ENCODE measurements at regions not wholly inside any gene's neighbourhood (a gene's known extent, or its start where the extent isn't known, plus 50 kb on each side); places are given as distances from the start of the nearest gene placed in this dataset.
A peak's percentile ranks its signal among the peaks of the same experiment; 100 is the strongest.
"Not testable (repeated sequence)": the region's sequence is repeated elsewhere in the genome, so short reads cannot be mapped to it uniquely, and the experiment has no call there.

DNA sequence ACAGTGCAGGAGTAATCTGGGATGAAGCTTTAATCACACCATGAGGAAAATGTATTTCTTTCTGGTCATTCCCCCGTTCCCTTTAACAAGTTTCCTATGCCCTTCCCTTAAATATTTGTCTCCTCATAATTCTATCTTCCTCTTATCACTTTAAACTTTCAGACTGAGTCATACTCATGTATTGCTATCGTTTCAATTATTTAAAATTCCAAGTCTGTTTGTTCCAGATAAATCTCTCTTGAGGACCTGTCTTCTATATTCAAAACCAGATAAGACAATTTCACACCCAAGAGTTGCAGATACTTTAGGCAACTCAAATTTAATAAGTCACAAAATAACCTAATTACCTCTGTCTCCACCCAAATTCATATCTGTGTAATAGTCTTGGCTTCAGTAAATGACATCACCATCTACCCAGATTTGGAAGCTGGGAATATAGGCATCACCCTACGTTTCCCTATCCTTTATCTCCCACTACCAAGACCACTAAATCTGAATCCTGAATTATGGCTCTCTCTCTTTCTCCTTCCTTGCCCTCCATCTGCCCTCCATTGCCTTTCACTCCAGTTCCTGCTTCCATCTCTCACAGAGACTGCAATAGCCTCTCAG is 220.1 kb downstream of the PYDC2 start:
- no peaks in the 10 kb centered on the region for H3K4me1 ChIP-seq (ENCODE audit: insufficient read depth, insufficient read length)
- H3K4me3 ChIP-seq (ENCODE audit: insufficient read length, low read depth), result no peak overlapping the region
- peaks cover 3% of the 10 kb centered on the region; the same call in 1 of the 2 replicates for H3K9me3 ChIP-seq (ENCODE audit: insufficient read depth, low read length)
- no peaks in the 10 kb centered on the region for H3K27me3 ChIP-seq (ENCODE audit: insufficient read depth, insufficient read length)
- no peaks in the 10 kb centered on the region for H3K36me3 ChIP-seq (ENCODE audit: insufficient read depth, insufficient read length, low read length)
- no peak for DNase-seq (ENCODE audit: low read depth, low spot score)
- H3K9ac ChIP-seq (ENCODE audit: insufficient read length, low read depth), result no peak overlapping the region
- TF ChIP-seq YY1 (IDR thresholded peaks at IDR 0.05; ENCODE audit: insufficient read depth, insufficient read length) (no peak), SUZ12 (IDR thresholded peaks at IDR 0.05; ENCODE audit: extremely low read depth, insufficient read depth, insufficient read length) (no peak), ZNF274 (IDR thresholded peaks at IDR 0.05; ENCODE audit: low read depth, low read length) (no peak)

DNA sequence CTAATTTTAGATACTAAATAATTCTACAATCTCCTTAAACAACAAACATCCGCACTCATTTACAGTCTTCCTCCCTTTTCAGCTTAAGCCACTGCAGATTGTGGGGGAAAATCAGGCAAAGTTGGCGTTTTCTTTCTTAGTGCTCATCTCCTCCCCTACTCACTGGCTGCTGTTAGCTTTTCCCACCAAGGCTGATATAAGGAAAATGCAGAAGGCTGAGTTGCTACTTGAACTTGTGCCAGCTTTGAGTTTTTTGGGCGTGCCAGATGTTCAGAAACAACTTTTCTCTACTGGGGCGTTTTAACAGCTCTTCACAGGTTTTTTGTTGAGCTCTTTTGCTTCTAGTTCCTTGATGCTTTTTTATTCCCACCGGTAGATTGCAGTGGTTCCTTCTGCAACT is 222.0 kb downstream of the PYDC2 start:
- no peak overlapping the region for H3K9ac ChIP-seq (ENCODE audit: insufficient read length, low read depth)
- H3K4me3 ChIP-seq (ENCODE audit: insufficient read length, low read depth), result no peak overlapping the region
- peaks cover 15% of the 10 kb centered on the region for H3K9me3 ChIP-seq (ENCODE audit: insufficient read depth, low read length)
- TF ChIP-seq SUZ12 (IDR thresholded peaks at IDR 0.05; ENCODE audit: extremely low read depth, insufficient read depth, insufficient read length), result no peak
- TF ChIP-seq ZNF274 (IDR thresholded peaks at IDR 0.05; ENCODE audit: low read depth, low read length), result no peak
- no peak for TF ChIP-seq YY1 (IDR thresholded peaks at IDR 0.05; ENCODE audit: insufficient read depth, insufficient read length)
- no peaks in the 10 kb centered on the region for H3K4me1 ChIP-seq (ENCODE audit: insufficient read depth, insufficient read length)
- no peaks in the 10 kb centered on the region for H3K36me3 ChIP-seq (ENCODE audit: insufficient read depth, insufficient read length, low read length)
- DNase-seq (ENCODE audit: low read depth, low spot score), result no peak
- no peaks in the 10 kb centered on the region for H3K27me3 ChIP-seq (ENCODE audit: insufficient read depth, insufficient read length)

GRCh38 chr3:191686626-191687025 is 225.7 kb downstream of the PYDC2 start:
- H3K27me3 ChIP-seq (ENCODE audit: insufficient read depth, insufficient read length), result no peaks in the 10 kb centered on the region
- no peaks in the 10 kb centered on the region for H3K36me3 ChIP-seq (ENCODE audit: insufficient read depth, insufficient read length, low read length)
- peaks cover 29% of the 10 kb centered on the region for H3K9me3 ChIP-seq (ENCODE audit: insufficient read depth, low read length)
- no peak overlapping the region for H3K4me3 ChIP-seq (ENCODE audit: insufficient read length, low read depth)
- no peak for DNase-seq (ENCODE audit: low read depth, low spot score)
- H3K9ac ChIP-seq (ENCODE audit: insufficient read length, low read depth), result no peak overlapping the region
- H3K4me1 ChIP-seq (ENCODE audit: insufficient read depth, insufficient read length), result no peaks in the 10 kb centered on the region
- TF ChIP-seq ZNF274 (IDR thresholded peaks at IDR 0.05; ENCODE audit: low read depth, low read length) (no peak), YY1 (IDR thresholded peaks at IDR 0.05; ENCODE audit: insufficient read depth, insufficient read length) (no peak), SUZ12 (IDR thresholded peaks at IDR 0.05; ENCODE audit: extremely low read depth, insufficient read depth, insufficient read length) (no peak)

DNA sequence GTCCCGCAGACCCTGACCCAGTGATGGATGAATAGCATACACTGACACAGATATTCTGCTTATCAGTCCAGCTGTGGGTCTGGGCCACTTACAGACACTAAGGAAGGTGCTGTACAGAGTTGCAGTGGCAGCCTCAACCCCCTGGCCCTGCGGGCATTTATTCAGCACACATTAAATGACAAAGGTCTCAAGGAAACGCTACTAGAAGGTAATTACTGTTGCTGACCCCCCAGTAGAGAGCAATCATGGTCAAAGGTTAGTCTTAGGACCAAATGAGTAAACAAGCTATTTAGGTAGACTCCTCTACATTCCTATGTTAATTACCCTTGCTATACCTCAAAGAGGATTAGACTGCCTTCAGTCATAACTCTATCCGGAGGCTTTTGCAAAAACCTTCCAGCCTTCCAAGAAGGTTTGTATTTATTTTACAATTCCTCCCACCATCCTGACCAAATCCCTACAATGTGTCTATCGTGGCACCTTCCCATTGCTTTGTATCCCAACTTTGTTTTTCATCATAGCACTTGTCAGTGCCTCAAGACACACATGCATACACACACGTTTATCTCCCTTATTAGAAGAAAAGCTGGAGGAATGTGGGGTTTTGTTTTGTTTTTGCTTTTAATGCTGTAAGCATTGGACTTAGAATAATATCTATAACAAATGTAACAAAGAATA is 227.9 kb downstream of the PYDC2 start:
- Histone ChIP-seq H3K36me3 (ENCODE audit: insufficient read depth, insufficient read length, low read length) (no peaks in the 10 kb centered on the region), H3K9me3 (ENCODE audit: insufficient read depth, low read length) (peaks cover 46% of the 10 kb centered on the region), H3K9ac (ENCODE audit: insufficient read length, low read depth) (no peak overlapping the region), H3K4me3 (ENCODE audit: insufficient read length, low read depth) (no peak overlapping the region), H3K27me3 (ENCODE audit: insufficient read depth, insufficient read length) (no peaks in the 10 kb centered on the region), H3K4me1 (ENCODE audit: insufficient read depth, insufficient read length) (no peaks in the 10 kb centered on the region)
- TF ChIP-seq YY1 (IDR thresholded peaks at IDR 0.05; ENCODE audit: insufficient read depth, insufficient read length), result no peak
- no peak for TF ChIP-seq ZNF274 (IDR thresholded peaks at IDR 0.05; ENCODE audit: low read depth, low read length)
- no peak for TF ChIP-seq SUZ12 (IDR thresholded peaks at IDR 0.05; ENCODE audit: extremely low read depth, insufficient read depth, insufficient read length)
- DNase-seq (ENCODE audit: low read depth, low spot score), result peak; percentile 81

DNA sequence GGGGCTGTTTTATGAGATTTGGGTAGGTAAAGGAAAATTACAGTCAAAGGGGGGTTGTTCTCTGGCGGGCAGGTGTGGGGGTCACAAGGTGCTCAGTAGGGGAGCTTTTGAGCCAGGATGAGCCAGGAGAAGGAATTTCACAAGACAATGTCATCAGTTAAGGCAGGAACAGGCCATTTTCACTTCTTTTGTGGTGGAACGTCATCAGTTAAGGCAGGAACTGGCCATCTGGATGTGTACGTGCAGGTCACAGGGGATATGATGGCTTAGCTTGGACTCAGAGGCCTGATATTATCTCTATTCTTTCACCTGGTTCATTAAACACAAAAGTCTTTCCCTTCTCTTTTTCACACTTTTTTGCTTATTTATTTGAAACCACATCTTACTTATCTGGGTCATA is 230.2 kb downstream of the PYDC2 start:
- H3K36me3 ChIP-seq (ENCODE audit: insufficient read depth, insufficient read length, low read length); H3K4me3 ChIP-seq (ENCODE audit: insufficient read length, low read depth): not testable (repeated sequence)
- H3K9me3 ChIP-seq (ENCODE audit: insufficient read depth, low read length), result peaks cover 48% of the 10 kb centered on the region

GRCh38 chr3:191695131-191695814 is 234.3 kb downstream of the PYDC2 start:
- no peaks in the 10 kb centered on the region for H3K4me1 ChIP-seq (ENCODE audit: insufficient read depth, insufficient read length)
- no peak for TF ChIP-seq YY1 (IDR thresholded peaks at IDR 0.05; ENCODE audit: insufficient read depth, insufficient read length)
- TF ChIP-seq ZNF274 (IDR thresholded peaks at IDR 0.05; ENCODE audit: low read depth, low read length), result no peak
- no peak for TF ChIP-seq SUZ12 (IDR thresholded peaks at IDR 0.05; ENCODE audit: extremely low read depth, insufficient read depth, insufficient read length)
- no peak overlapping the region for H3K4me3 ChIP-seq (ENCODE audit: insufficient read length, low read depth)
- peaks cover 27% of the 10 kb centered on the region for H3K9me3 ChIP-seq (ENCODE audit: insufficient read depth, low read length)
- no peaks in the 10 kb centered on the region for H3K36me3 ChIP-seq (ENCODE audit: insufficient read depth, insufficient read length, low read length)
- H3K27me3 ChIP-seq (ENCODE audit: insufficient read depth, insufficient read length), result no peaks in the 10 kb centered on the region
- no peak overlapping the region for H3K9ac ChIP-seq (ENCODE audit: insufficient read length, low read depth)
- DNase-seq (ENCODE audit: low read depth, low spot score), result no peak

More for the DNA sequence above, 230.2 kb downstream of the PYDC2 start:
- not testable (repeated sequence) for H3K4me1 ChIP-seq (ENCODE audit: insufficient read depth, insufficient read length); DNase-seq (ENCODE audit: low read depth, low spot score); H3K27me3 ChIP-seq (ENCODE audit: insufficient read depth, insufficient read length); H3K9ac ChIP-seq (ENCODE audit: insufficient read length, low read depth)

GRCh38 chr3:191695815-191696153 is 234.8 kb downstream of the PYDC2 start:
- no peak for DNase-seq (ENCODE audit: low read depth, low spot score)
- Histone ChIP-seq H3K36me3 (ENCODE audit: insufficient read depth, insufficient read length, low read length) (no peaks in the 10 kb centered on the region), H3K27me3 (ENCODE audit: insufficient read depth, insufficient read length) (no peaks in the 10 kb centered on the region), H3K9me3 (ENCODE audit: insufficient read depth, low read length) (peaks cover 23% of the 10 kb centered on the region), H3K4me1 (ENCODE audit: insufficient read depth, insufficient read length) (no peaks in the 10 kb centered on the region), H3K4me3 (ENCODE audit: insufficient read length, low read depth) (no peak overlapping the region), H3K9ac (ENCODE audit: insufficient read length, low read depth) (no peak overlapping the region)
- TF ChIP-seq YY1 (IDR thresholded peaks at IDR 0.05; ENCODE audit: insufficient read depth, insufficient read length) (no peak), SUZ12 (IDR thresholded peaks at IDR 0.05; ENCODE audit: extremely low read depth, insufficient read depth, insufficient read length) (no peak), ZNF274 (IDR thresholded peaks at IDR 0.05; ENCODE audit: low read depth, low read length) (no peak)

Measured in NT2/D1 (cell line).